Kidney epithelial cell (primary cell): ENCODE measurements at regions not wholly inside any gene's neighbourhood (a gene's known extent, or its start where the extent isn't known, plus 50 kb on each side); places are given as distances from the start of the nearest gene placed in this dataset.

Source experiments
- DNase-seq: peaks from one replicate; pipeline ENCODE4 v3.0.0-alpha.2; 2010; ENCODE audit warnings: low read depth
- H3K27me3 ChIP-seq: 2 replicates; pipeline ENCODE4 v1.6.0; 2011; ENCODE audit warnings: low read length; ENCODE audit not compliant: control insufficient read depth, insufficient read depth
- H3K36me3 ChIP-seq: 2 replicates; pipeline ENCODE4 v1.5.1; 2011; ENCODE audit warnings: low read length; ENCODE audit not compliant: control insufficient read depth, insufficient read depth
- H3K4me3 ChIP-seq: 2 replicates; pipeline ENCODE4 v1.5.1; 2011; ENCODE audit warnings: low read depth, mild to moderate bottlenecking, control low read depth, low read length
- TF ChIP-seq, protein P1 (sequence below): IDR thresholded peaks from 2 replicates; pipeline ENCODE4 v1.5.1; 2011; ENCODE audit warnings: mild to moderate bottlenecking, moderate library complexity, low read length, control low read depth, inconsistent platforms; ENCODE audit not compliant: insufficient read depth, poor library complexity, severe bottlenecking

DNA sequence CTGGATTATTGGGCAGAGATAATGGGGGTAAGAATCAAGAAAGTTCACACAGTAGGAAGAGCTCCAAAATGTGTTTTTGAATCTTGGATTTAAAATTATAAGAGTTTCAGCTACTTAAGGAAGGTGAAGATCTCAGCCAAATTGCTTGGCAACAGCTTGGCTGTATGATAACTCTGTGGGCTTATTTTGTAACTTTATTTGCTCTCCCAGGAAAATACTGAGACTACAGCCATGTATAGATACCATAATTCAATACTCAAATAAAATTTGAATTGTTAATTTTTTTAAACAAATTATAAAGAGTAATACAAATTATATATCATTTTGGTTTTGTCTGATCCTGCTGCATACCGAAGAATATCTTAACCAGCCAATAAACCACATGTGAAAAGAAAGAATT is 129.5 kb upstream of the INPP4B start:
- Histone ChIP-seq H3K36me3 (no peaks in the 10 kb centered on the region), H3K27me3 (no peaks in the 10 kb centered on the region), H3K4me3 (no peak overlapping the region)
- TF ChIP-seq, protein P1, sequence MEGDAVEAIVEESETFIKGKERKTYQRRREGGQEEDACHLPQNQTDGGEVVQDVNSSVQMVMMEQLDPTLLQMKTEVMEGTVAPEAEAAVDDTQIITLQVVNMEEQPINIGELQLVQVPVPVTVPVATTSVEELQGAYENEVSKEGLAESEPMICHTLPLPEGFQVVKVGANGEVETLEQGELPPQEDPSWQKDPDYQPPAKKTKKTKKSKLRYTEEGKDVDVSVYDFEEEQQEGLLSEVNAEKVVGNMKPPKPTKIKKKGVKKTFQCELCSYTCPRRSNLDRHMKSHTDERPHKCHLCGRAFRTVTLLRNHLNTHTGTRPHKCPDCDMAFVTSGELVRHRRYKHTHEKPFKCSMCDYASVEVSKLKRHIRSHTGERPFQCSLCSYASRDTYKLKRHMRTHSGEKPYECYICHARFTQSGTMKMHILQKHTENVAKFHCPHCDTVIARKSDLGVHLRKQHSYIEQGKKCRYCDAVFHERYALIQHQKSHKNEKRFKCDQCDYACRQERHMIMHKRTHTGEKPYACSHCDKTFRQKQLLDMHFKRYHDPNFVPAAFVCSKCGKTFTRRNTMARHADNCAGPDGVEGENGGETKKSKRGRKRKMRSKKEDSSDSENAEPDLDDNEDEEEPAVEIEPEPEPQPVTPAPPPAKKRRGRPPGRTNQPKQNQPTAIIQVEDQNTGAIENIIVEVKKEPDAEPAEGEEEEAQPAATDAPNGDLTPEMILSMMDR = no peak
- DNase-seq = no peak

DNA sequence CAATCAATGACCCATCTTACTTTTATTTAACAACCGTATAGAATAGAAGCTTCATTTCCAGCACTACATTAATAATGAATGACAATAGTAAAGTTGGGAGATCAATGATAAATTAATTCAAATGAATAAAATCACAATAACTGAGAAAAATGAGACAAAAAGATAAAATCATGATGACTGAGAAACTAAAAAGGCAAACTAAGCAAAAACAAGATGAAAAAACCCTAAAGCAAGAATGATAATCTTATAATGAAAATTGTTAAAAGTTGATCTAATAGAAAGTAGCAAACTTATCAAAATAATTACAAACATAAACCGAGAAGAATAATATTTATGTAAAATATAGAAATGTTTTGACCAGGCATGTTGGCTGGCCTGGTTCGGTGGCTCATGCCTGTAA is 130.4 kb upstream of the INPP4B start:
- Histone ChIP-seq H3K4me3 (no peak overlapping the region), H3K36me3 (no peaks in the 10 kb centered on the region), H3K27me3 (no peaks in the 10 kb centered on the region)
- no peak for DNase-seq
- TF ChIP-seq, protein P1 = no peak

DNA sequence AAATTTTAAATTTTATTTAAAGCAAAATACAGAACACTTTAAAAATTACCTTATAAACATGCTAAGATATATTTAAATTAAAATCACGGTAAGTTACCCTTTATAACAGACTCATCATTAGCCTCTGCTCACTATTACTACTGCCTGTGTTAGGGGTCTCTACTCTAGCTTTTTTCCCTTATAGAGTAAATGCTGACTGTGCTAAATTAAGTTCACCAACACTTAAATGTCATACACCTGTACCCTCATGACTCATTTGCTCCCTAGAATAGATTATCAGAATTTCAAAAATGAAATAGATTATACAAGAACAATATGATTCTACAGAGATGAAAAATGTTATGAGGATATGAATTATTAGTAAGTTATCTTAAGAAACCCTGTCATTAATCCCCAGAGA is 131.1 kb upstream of the INPP4B start:
- TF ChIP-seq, protein P1 = no peak
- no peak overlapping the region for H3K4me3 ChIP-seq
- no peak for DNase-seq
- H3K36me3 ChIP-seq = no peaks in the 10 kb centered on the region
- H3K27me3 ChIP-seq = no peaks in the 10 kb centered on the region

DNA sequence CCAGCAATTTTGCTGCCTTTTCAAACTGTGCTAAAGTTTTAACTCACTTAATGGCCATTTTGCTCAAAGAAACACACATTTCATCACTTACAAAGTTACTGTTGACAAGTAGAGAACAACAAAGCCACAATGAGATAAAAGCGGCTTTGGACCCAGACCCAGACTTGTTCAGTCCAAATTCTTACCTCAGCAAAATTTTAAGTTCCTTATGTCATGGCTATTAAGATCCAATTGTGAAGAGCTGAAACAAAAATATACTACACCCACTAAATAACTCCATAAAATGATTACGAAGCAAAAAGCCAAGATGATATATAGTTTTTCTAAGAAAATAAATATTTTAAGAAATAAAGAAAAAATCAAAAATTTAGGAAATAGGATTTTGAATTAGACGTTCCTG is 137.0 kb upstream of the INPP4B start:
- no peaks in the 10 kb centered on the region for H3K36me3 ChIP-seq
- H3K4me3 ChIP-seq = no peak overlapping the region
- H3K27me3 ChIP-seq = no peaks in the 10 kb centered on the region
- no peak for DNase-seq
- TF ChIP-seq, protein P1 = no peak

DNA sequence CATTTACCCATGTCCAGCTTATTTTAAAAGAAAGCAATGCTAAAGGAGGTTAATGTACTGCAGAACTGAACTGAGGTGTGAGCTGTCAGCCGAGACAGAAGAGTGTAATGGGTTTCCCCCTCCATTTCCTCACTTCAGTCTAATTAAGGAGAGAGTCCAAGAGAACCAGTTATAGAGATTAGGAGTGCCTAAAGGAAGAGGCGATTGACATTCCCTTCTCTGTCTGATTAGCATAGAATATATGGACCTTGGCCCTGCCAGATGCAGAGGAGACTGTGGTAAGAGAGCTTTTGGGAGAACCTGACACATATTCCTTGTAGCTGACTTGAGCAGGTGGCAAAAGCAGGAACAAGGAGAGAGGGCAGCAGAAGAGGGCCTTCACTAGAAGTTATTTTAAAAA is 137.5 kb upstream of the INPP4B start:
- no peak overlapping the region for H3K4me3 ChIP-seq
- DNase-seq = no peak
- H3K27me3 ChIP-seq = no peaks in the 10 kb centered on the region
- TF ChIP-seq, protein P1 = no peak
- no peaks in the 10 kb centered on the region for H3K36me3 ChIP-seq

DNA sequence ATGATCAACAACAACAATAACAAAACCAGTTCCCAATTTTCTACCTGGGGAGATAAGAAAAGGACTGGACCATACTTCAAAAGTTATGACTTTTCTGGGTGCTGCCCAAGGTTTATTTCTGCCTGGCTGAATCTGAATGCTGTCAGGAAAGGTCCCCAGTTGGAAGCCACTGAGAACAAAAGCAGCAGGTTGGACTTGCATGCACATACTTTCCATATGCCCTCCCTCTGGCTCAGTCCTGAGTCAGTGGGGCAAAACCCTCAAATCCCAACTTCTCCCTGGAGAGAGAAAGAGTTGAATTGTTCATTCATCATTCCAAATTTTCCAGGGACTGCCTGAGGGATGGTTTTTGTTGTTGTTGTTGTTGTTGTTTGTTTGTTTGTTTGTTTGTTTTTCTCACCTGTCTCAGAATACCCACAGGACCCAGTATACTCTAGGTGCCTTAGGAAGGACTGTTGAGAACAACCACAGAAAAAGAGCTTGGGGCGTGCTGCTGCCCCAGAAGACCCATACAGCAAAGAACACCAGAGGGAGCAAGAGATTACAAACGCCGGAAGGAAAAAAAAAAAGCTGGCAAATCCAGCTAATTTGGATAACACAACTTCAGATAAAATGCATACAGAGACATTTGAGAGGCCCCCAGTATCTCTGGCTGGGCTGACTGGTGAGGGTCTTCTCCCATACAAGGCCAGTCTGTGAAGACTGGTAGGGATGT is 138.9 kb upstream of the INPP4B start:
- TF ChIP-seq, protein P1 = peak; percentile 48
- DNase-seq = no peak
- Histone ChIP-seq H3K4me3 (no peak overlapping the region), H3K36me3 (no peaks in the 10 kb centered on the region), H3K27me3 (no peaks in the 10 kb centered on the region)
